Caki2 (cell line): ENCODE measurements at regions not wholly inside any gene's neighbourhood (a gene's known extent, or its start where the extent isn't known, plus 50 kb on each side); places are given as distances from the start of the nearest gene placed in this dataset.

Experiments
- DNase-seq: peaks from one replicate; pipeline ENCODE4 v3.0.0-alpha.2; 2015; ENCODE audit warnings: low read depth
- in situ Hi-C: cut with HindIII; loops from 2 replicates; pipeline ENCODE4 v1.10.0; 2016; ENCODE audit warnings: low sequenced_read_pairs, low pct_unique_long_range_greater_than_20kb, mixed read lengths

DNA sequence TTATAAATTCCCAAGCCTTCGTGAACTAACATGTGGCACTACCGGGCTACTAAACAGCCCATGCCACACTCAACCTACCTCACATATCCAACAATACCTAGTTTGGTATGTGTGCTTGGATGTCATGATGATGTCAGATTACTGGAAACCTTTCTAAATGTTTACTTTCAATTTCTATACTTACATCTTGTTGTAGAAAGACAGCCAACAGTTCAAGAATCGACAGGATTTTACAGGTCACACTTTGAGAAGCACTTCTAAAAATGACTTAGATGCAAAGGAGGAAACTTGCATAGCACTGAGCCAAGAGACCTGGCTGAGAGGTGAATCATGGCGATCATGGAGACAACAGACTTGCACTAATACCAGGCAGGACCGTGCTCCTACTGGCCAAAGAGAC, 209.9 kb downstream of the COL4A1 start:
- DNase-seq: no peak

GRCh38 chr13:110092831-110093247, 214.1 kb downstream of the COL4A1 start:
- no peak for DNase-seq
- in situ Hi-C loops: no loop called here

More for the DNA sequence above, 209.9 kb downstream of the COL4A1 start:
- in situ Hi-C loops: no loop called here

DNA sequence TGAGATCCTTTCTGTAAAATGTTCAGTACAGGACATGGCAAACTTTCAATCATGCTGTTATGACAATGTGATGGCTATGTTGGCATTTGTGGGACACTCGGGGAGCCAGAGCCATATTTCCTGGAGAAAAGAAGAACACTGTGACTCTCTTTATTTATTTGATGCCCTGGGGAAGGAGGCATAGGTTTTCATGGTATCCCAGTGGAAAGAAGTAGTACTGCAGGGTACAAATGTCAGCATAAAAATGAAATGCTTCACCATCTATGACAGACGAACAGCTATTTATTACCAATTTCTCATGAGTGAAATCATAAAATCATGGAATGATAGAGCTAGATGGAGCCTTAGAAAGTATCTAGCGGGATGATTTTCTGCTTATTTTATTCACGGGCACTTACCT, 217.1 kb downstream of the COL4A1 start:
- in situ Hi-C loops: no loop called here
- no peak for DNase-seq

- no peak for DNase-seq
- in situ Hi-C loops: no loop called here
These were observed 217.9 kb downstream of the COL4A1 start for GRCh38 chr13:110089100-110089499.

DNA sequence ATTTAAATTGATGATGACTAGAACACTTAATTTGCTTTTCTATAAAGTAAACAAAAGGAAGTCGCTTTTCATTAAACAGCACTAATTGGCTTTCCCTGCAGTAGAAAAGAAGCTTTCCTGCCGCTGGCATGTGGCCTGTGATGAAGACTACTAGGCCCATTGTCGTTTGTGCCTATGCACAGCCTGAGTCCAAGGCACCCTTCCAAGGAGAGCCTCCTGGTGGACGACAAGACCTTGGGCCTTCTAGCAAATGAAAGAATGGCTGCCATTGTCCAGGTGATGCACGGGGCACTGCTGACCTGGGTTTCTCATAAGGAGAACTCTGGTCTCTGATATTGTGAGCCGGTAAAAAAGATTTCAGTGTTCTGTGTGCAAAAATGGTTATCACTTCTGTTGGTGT, 233.0 kb downstream of the COL4A1 start:
- in situ Hi-C loops: no loop called here
- DNase-seq: no peak

DNA sequence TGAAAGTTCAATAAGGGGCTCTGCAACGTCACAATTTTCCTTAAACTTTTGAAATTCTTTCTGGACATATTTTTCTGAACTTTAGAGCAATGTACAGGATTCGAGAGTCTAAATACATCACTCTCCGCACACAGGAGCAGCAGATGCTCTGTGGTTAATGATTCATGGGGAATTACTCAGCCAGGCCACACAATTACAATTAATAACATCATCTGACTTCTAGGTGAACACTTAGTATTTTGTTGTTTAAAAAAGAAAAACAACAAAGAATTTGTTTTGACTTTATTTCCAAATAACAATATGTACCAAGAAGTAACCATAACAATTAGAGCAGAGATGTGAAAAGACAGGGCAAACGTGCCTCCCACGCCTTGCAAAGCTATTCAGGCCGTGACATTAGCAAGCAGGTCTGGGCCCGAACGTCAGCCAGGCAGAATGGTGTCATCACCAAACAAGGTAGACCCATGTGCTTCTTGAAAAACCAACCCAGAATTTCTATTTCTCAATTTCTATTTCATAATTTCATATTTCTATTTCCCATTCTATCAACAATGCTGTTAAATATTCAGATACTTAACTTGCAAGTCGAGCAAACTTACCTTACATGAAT, 236.3 kb downstream of the COL4A1 start:
- in situ Hi-C loops: no loop called here
- peak; percentile 25 for DNase-seq

DNA sequence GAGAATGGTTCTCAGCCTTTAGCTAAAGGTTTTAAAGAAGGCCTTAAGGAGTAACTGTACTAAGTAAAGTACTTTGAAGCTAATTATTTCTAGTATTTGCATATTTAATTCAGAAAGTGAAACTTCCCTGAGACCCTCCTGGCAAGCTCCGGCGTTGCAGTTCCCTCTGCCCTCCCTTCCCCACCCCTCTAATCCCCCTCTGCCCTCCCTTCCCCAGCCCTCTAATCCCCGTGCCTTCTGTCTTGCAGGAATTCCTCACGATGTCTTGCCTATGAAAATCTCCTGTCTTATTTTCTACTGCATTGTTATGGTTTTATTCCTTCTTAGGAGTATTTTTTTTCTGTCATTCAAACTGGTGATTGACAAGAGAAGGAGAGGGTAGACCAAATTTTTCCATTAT, 236.9 kb downstream of the COL4A1 start:
- in situ Hi-C loops: no loop called here
- DNase-seq: no peak

- in situ Hi-C loops: no loop called here
- DNase-seq: no peak
These were observed 238.8 kb downstream of the COL4A1 start for GRCh38 chr13:110068176-110068473.

- DNase-seq: no peak
- in situ Hi-C loops: no loop called here
These were observed 239.4 kb downstream of the COL4A1 start for GRCh38 chr13:110067355-110068175.

DNA sequence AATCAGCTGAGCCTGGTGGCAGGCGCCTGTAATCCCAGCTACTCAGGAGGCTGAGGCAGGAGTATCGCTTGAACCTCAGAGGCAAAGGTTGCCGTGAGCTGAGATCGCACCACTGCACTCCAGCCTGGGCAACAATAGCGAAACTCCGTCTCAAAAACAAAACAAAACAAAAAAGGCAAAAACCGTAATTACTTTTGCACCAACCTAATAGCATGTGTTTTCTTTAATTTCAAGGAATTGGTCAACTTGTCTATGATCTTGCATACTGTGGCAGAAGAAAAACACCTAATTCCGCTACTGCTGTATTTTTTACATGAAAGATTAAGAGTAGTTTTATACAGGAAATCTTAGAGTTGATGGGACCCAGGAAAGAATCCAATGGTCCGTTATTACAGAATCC, 241.2 kb downstream of the COL4A1 start:
- DNase-seq: no peak
- in situ Hi-C loops: no loop called here

- DNase-seq: no peak
- in situ Hi-C loops: no loop called here
These were observed 243.2 kb downstream of the COL4A1 start for GRCh38 chr13:110063490-110064421.

DNA sequence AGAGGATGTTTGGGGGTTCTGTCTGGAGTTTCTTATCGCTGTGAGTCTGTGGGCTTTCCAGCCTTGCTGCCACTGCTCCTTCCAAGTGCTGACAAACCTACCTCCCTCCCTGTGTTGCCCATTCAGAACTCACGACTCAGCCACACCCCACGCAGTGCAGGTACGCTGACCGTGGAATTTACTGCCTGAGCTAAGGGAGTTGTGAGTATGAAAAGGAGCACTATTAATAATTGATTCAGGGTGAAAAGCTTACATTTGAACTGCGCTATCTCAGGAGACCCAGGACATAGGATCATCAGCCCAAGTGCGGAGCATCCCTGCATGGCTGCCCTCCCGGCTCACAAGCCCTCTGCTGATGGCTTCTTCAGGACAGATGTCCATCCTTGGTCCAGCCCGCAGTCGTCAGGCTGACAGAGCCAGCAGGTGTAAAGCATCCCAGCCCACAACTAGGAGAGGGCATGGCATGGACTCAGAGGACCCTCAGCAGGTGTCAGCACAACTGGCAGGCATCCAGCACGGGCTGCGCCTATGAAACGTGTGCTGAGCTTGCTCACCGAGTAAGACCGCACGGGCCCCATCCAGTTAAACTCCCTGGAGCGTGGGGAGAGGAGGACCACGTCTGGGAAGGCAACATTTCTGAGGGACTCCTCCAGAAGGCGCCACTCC, 244.0 kb downstream of the COL4A1 start:
- DNase-seq: peak; percentile 81
- in situ Hi-C loops: no loop called here

DNA sequence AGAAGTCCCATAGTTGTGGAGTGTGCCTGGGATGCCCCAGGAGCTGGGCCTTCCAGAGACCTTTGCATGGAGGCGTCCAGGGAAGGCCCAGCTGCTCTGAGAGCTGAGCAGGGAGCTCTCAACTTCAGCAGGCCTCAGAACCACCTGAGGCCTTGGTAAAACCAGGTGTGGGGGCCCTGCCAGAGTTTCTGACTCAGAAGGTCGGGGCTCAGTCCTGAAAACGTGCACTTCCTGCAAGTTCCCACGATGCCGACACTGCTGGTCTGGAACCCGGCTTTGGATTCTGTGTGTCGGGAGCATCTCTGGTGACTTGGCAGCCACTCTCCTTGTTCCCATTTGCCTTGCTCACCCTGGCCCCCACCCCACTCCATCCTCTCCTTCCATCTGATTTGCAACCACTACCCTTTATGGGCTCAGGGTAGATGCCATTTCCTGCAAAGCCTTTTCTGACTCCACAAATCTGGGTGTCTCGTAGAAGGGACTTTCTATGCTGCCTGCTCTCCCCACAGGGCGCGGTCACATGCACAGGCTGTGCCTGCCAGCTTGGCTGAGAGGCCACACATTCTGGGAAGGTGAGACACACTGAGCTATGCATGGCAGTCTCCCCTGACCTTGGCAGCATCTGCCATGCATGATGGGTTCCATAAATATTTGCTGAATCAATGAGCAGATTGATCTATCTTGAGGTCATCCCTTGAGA, 244.7 kb downstream of the COL4A1 start:
- no peak for DNase-seq
- in situ Hi-C loops: no loop called here

- in situ Hi-C loops: no loop called here
These were observed 245.7 kb downstream of the COL4A1 start for GRCh38 chr13:110061270-110061669.

GRCh38 chr13:110057052-110057451, 249.9 kb downstream of the COL4A1 start:
- in situ Hi-C loops: no loop called here
- no peak for DNase-seq

More at GRCh38 chr13:110061270-110061669, 245.7 kb downstream of the COL4A1 start:
- no peak for DNase-seq

- no peak for DNase-seq
- in situ Hi-C loops: no loop called here
These were observed 250.3 kb downstream of the COL4A1 start for GRCh38 chr13:110056640-110057039.

- no peak for DNase-seq
- in situ Hi-C loops: no loop called here
These were observed 251.9 kb downstream of the COL4A1 start for GRCh38 chr13:110055089-110055488.

DNA sequence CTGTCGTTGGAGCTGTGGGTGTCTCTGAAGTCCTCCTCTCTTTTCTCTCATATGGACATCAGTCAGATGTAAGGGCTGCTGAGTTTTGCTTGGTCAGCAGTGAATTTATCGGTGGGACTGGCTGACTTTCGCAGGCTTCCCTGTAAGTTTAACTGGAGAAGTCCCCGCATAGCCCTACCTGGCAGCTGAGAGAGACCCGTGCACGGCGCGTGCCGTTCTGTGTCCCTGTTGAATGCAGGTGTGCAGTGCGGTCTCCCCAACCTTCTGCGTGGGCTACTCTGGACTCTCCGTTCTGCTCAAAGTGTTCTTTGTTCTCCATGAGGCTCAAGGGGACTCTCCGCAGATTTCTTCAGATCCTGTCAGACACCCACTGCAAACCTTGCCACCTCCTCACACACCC, 252.9 kb downstream of the COL4A1 start:
- no peak for DNase-seq
- in situ Hi-C loops: no loop called here
